K562 (cell line): ENCODE measurements at regions not wholly inside any gene's neighbourhood (a gene's known extent, or its start where the extent isn't known, plus 50 kb on each side); places are given as distances from the start of the nearest gene placed in this dataset.

ENCODE experiments used
- CTCF ChIP-seq, 3 experiments: IDR thresholded peaks in 2 of 3; conservative IDR thresholded peaks in 1 of 3; 2 replicates each; pipeline ENCODE4 v1.5.1; 2011 to 2012; ENCODE audit warnings: low read length in 3 of 3, mild to moderate bottlenecking in 3 of 3, control low read depth in 2 of 3, improper control_type of control experiment in 1 of 3, inconsistent platforms in 1 of 3, low read depth in 1 of 3, mixed read lengths in 1 of 3, moderate library complexity in 1 of 3; ENCODE audit not compliant: insufficient read depth in 2 of 3
- HINFP ChIP-seq: fragments of 450-650 bp; conservative IDR thresholded peaks from 2 replicates; pipeline ENCODE4 v1.6.1; 2016; ENCODE audit warnings: missing genetic modification characterization, low read depth, mild to moderate bottlenecking, control low read depth, missing compliant biosample characterization
- MYBL2 ChIP-seq, 2 experiments: fragments of 450-650 bp in 1 of 2; sonication (generic) in 1 of 2; formaldehyde crosslinking in 1 of 2; IDR thresholded peaks; 2 replicates each; pipeline versions ENCODE4 v1.6.1 to v1.8.1; 2017 to 2022; ENCODE audit warnings: borderline replicate concordance in 1 of 2, inconsistent platforms in 1 of 2, low read depth in 1 of 2, mild to moderate bottlenecking in 1 of 2, missing genetic modification reagents in 1 of 2, moderate library complexity in 1 of 2
- NCOR1 ChIP-seq: fragments of 450-650 bp; IDR thresholded peaks from 2 replicates; pipeline ENCODE4 v1.6.1; 2016; ENCODE audit warnings: mild to moderate bottlenecking, moderate library complexity
- NR3C1 ChIP-seq: sonication (generic); formaldehyde crosslinking; IDR thresholded peaks from 2 replicates; pipeline ENCODE4 v1.8.1; 2022; ENCODE audit warnings: missing genetic modification reagents
- POLR2A ChIP-seq: fragments of 450-650 bp; conservative IDR thresholded peaks from 2 replicates; pipeline ENCODE4 v1.6.1; 2016
- SAFB ChIP-seq: fragments of 200-400 bp; formaldehyde crosslinking; IDR thresholded peaks from 2 replicates; pipeline ENCODE4 v1.6.1; 2017; ENCODE audit warnings: low read depth, low read length, borderline replicate concordance
- SMC3 ChIP-seq: conservative IDR thresholded peaks from 2 replicates; pipeline ENCODE4 v1.6.1; 2011; ENCODE audit warnings: low read depth, low read length, improper control_type of control experiment; ENCODE audit not compliant: insufficient read depth
- TBP ChIP-seq: optimal IDR thresholded peaks from 2 replicates; pipeline ENCODE3; 2011; ENCODE audit warnings: low read depth, low read length, improper control_type of control experiment
- ZBTB1 ChIP-seq: sonication (generic); formaldehyde crosslinking; IDR thresholded peaks from 2 replicates; pipeline ENCODE4 v1.8.1; 2023; ENCODE audit warnings: missing genetic modification reagents, low read depth, mild to moderate bottlenecking, borderline replicate concordance
- ZBTB34 ChIP-seq: fragments of 250-450 bp; sonication (Bioruptor Pico); IDR thresholded peaks from 2 replicates; pipeline ENCODE4 v1.8.0; 2021; ENCODE audit warnings: mild to moderate bottlenecking, moderate library complexity
- ZNF592 ChIP-seq: fragments of 450-650 bp; IDR thresholded peaks from 2 replicates; pipeline ENCODE4 v1.6.1; 2017; ENCODE audit warnings: antibody characterized with exemption, mild to moderate bottlenecking

- TF ChIP-seq POLR2A (no peak), TBP (no peak), NCOR1 (no peak), ZBTB34 (CRISPR knock-in tag) (no peak), HINFP (tag) (no peak), MYBL2 (IDR thresholded peaks at IDR 0.05; ENCODE audit: low read depth) (no peak), MYBL2 (CRISPR knock-in tag; IDR thresholded peaks at IDR 0.05; ENCODE audit: borderline replicate concordance) (no peak), SMC3 (no peak), ZNF592 (no peak), ZBTB1 (CRISPR knock-in tag) (no peak), SAFB (no peak), NR3C1 (CRISPR knock-in tag) (no peak), CTCF (IDR thresholded peaks at IDR 0.05 in 2 of 3, conservative IDR thresholded peaks at IDR 0.05 in 1 of 3; ENCODE audit: insufficient read depth in 2 of 3, low read depth in 1 of 3, low read length in 3 of 3) (no peak)
Observed at GRCh38 chr16:79754501-79754900, 154.0 kb upstream of the MAF start.
